A549 (cell line): ENCODE measurements at regions not wholly inside any gene's neighbourhood (a gene's known extent, or its start where the extent isn't known, plus 50 kb on each side); places are given as distances from the start of the nearest gene placed in this dataset.

Experiments used
- CEBPB ChIP-seq, 2 experiments: fragments of >200 bp in 1 of 2; sonication (Bioruptor Twin) in 1 of 2; formaldehyde crosslinking in 1 of 2; IDR thresholded peaks; 2 replicates each; pipeline ENCODE4 v1.6.1; 2012 to 2016
- ESRRA ChIP-seq: fragments of 150-350 bp; IDR thresholded peaks from 2 replicates; pipeline ENCODE4 v1.6.1; 2014; ENCODE audit warnings: mild to moderate bottlenecking, low read length, borderline replicate concordance
- HES2 ChIP-seq: fragments of >200 bp; sonication (Bioruptor Twin); formaldehyde crosslinking; IDR thresholded peaks from 2 replicates; pipeline ENCODE4 v1.6.1; 2016
- HOXB5 ChIP-seq: fragments of 250-450 bp; sonication (Bioruptor Pico); IDR thresholded peaks from 2 replicates; pipeline ENCODE4 v1.5.0; 2020; ENCODE audit warnings: mild to moderate bottlenecking, moderate library complexity
- KDM5A ChIP-seq: fragments of 200-600 bp; sonication (generic); IDR thresholded peaks from 2 replicates; pipeline ENCODE4 v1.6.1; 2016; ENCODE audit warnings: antibody characterized with exemption, mild to moderate bottlenecking
- MAX ChIP-seq: IDR thresholded peaks from 2 replicates; pipeline ENCODE4 v1.6.1; 2012
- PBX3 ChIP-seq: IDR thresholded peaks from 2 replicates; pipeline ENCODE4 v1.6.1; 2012
- RAD21 ChIP-seq, 2 experiments: fragments of >200 bp in 1 of 2; sonication (Bioruptor Twin) in 1 of 2; formaldehyde crosslinking in 1 of 2; IDR thresholded peaks in 1 of 2; conservative IDR thresholded peaks in 1 of 2; 2 replicates in 1 of 2; 3 replicates in 1 of 2; pipeline ENCODE4 v1.6.1; 2012 to 2018; ENCODE audit warnings: inconsistent platforms in 1 of 2
- REST ChIP-seq: fragments of 200-600 bp; sonication (generic); IDR thresholded peaks from 2 replicates; pipeline ENCODE4 v1.6.1; 2016; ENCODE audit warnings: antibody characterized with exemption, mild to moderate bottlenecking, moderate library complexity
- ZC3H11A ChIP-seq: fragments of 450-650 bp; IDR thresholded peaks from 2 replicates; pipeline ENCODE4 v1.6.1; 2014; ENCODE audit warnings: antibody characterized with exemption, mild to moderate bottlenecking

- TF ChIP-seq REST (no peak), KDM5A (no peak), ZC3H11A (no peak), CEBPB (IDR thresholded peaks at IDR 0.05) (no peak), MAX (no peak), RAD21 (conservative IDR thresholded peaks at IDR 0.05 in 1 of 2, IDR thresholded peaks at IDR 0.05 in 1 of 2) (no peak), PBX3 (no peak), HES2 (no peak), ESRRA (no peak), HOXB5 (no peak)
Measured at GRCh38 chr11:29484548-29484947, 532.3 kb downstream of the KCNA4 start.
